ENCODE measurements at regions not wholly inside any gene's neighbourhood (a gene's known extent, or its start where the extent isn't known, plus 50 kb on each side); places are given as distances from the start of the nearest gene placed in this dataset.

GRCh38 chr11:45362636-45363035, 76.5 kb upstream of the SYT13 start:
- TF ChIP-seq FOS (IDR thresholded peaks at IDR 0.05; ENCODE audit: borderline replicate concordance, insufficient read depth, low read length) (no peak), EZH2 (IDR thresholded peaks at IDR 0.05; ENCODE audit: borderline replicate concordance, low read depth, low read length, severe bottlenecking) (no peak), GATA2 (IDR thresholded peaks at IDR 0.05; ENCODE audit: insufficient read depth, insufficient read length, low read depth, low read length) (no peak)
- TF ChIP-seq, protein P1, sequence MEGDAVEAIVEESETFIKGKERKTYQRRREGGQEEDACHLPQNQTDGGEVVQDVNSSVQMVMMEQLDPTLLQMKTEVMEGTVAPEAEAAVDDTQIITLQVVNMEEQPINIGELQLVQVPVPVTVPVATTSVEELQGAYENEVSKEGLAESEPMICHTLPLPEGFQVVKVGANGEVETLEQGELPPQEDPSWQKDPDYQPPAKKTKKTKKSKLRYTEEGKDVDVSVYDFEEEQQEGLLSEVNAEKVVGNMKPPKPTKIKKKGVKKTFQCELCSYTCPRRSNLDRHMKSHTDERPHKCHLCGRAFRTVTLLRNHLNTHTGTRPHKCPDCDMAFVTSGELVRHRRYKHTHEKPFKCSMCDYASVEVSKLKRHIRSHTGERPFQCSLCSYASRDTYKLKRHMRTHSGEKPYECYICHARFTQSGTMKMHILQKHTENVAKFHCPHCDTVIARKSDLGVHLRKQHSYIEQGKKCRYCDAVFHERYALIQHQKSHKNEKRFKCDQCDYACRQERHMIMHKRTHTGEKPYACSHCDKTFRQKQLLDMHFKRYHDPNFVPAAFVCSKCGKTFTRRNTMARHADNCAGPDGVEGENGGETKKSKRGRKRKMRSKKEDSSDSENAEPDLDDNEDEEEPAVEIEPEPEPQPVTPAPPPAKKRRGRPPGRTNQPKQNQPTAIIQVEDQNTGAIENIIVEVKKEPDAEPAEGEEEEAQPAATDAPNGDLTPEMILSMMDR (IDR thresholded peaks at IDR 0.05; ENCODE audit: extremely low read depth in 1 of 2, insufficient read depth in 1 of 2, low read depth in 1 of 2, low read length in 2 of 2), result no peak
- TF ChIP-seq, protein P2, sequence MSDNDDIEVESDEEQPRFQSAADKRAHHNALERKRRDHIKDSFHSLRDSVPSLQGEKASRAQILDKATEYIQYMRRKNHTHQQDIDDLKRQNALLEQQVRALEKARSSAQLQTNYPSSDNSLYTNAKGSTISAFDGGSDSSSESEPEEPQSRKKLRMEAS (IDR thresholded peaks at IDR 0.05; ENCODE audit: insufficient read depth, insufficient read length), result no peak
- Histone ChIP-seq H3K27ac (ENCODE audit: insufficient read depth, low read depth, low read length) (no peak overlapping the region), H3K9me3 (replicated peaks; ENCODE audit: control insufficient read depth, insufficient read depth, low read length) (no peaks in the 10 kb centered on the region), H3K9ac (replicated peaks; ENCODE audit: extremely low read depth, insufficient read depth, low read length) (no peak overlapping the region), H3K4me3 (replicated peaks in 1 of 3; ENCODE audit: insufficient read depth in 1 of 3, low read depth in 1 of 3, low read length in 3 of 3) (no peak overlapping the region), H3K9me1 (replicated peaks; ENCODE audit: control insufficient read depth, extremely low read depth, insufficient read depth, low read length) (no peaks in the 10 kb centered on the region), H3K4me2 (ENCODE audit: insufficient read depth, low read length) (no peak overlapping the region), H3K4me1 (ENCODE audit: control insufficient read depth, extremely low read depth, insufficient read depth, low read length) (no peaks in the 10 kb centered on the region), H3K27me3 (ENCODE audit: control insufficient read depth in 2 of 2, insufficient read depth in 2 of 2, low read length in 2 of 2) (peaks cover 19 to 28% of the 10 kb centered on the region in 2 experiments), H4K20me1 (replicated peaks; ENCODE audit: control insufficient read depth, extremely low read depth, insufficient read depth, low read length) (no peaks in the 10 kb centered on the region), H2AFZ (ENCODE audit: low read depth, low read length) (no peak overlapping the region), H3K36me3 (ENCODE audit: control insufficient read depth in 2 of 2, extremely low read depth in 1 of 2, insufficient read depth in 2 of 2, low read length in 2 of 2) (no peaks in the 10 kb centered on the region), H3K79me2 (ENCODE audit: control insufficient read depth, insufficient read depth, low read length) (no peaks in the 10 kb centered on the region)
- BruUV-seq (replicated peaks), result no TSS peak
- dilution Hi-C loops (cut with MboI; ENCODE audit: extremely low pct_ligation_motif_present, low sequenced_read_pairs), result no loop called here
- DNase-seq (ENCODE audit: low read depth, low spot score) (no peak), FAIRE-seq (no peak)
- CTCF ChIA-PET, result interaction anchor here (0.8 to 3.5 kb wide), 2 partner anchors 9 to 409 kb away, joined by 3 to 19 read pairs; no protein-coding TSS in a partner anchor
- intact Hi-C loops (cut with micrococcal nuclease), result no loop called here
- POLR2A ChIA-PET, result no interaction called here

DNA sequence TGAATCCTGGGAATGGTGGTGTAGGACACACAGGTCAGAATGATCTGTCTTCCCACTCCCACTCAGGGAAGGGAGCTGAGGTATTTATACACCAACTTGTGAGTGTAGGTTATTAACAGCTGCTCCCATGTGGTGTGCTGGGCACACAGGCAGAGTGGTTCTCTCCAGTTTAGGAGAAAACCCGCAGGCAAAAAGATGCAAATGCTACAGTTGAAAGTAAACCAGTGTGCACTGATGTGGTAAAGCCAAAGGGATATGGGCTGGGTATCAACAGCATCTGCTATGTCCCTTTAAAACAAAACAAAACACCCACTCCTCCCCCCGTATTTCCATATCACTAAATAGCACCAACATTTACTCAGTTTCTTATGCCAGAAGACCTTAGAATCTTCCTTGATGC, 75.4 kb upstream of the SYT13 start:
- intact Hi-C loops (cut with micrococcal nuclease), result no loop called here
- BruUV-seq (replicated peaks), result no TSS peak
- ChIA-PET CTCF (interaction anchor here (3.5 kb wide), 1 partner anchor 10 kb away, joined by 19 read pairs; no protein-coding TSS in a partner anchor), POLR2A (no interaction called here)
- FAIRE-seq (no peak), DNase-seq (ENCODE audit: low read depth, low spot score) (no peak)
- dilution Hi-C loops (cut with MboI; ENCODE audit: extremely low pct_ligation_motif_present, low sequenced_read_pairs), result no loop called here
- Histone ChIP-seq H3K9me1 (replicated peaks; ENCODE audit: control insufficient read depth, extremely low read depth, insufficient read depth, low read length) (no peaks in the 10 kb centered on the region), H2AFZ (ENCODE audit: low read depth, low read length) (no peak overlapping the region), H3K4me1 (ENCODE audit: control insufficient read depth, extremely low read depth, insufficient read depth, low read length) (no peaks in the 10 kb centered on the region), H3K9me3 (replicated peaks; ENCODE audit: control insufficient read depth, insufficient read depth, low read length) (no peaks in the 10 kb centered on the region), H3K27me3 (ENCODE audit: control insufficient read depth in 2 of 2, insufficient read depth in 2 of 2, low read length in 2 of 2) (peaks cover 19 to 31% of the 10 kb centered on the region in 2 experiments), H3K27ac (ENCODE audit: insufficient read depth, low read depth, low read length) (no peak overlapping the region), H3K4me2 (ENCODE audit: insufficient read depth, low read length) (no peak overlapping the region), H3K4me3 (replicated peaks in 1 of 3; ENCODE audit: insufficient read depth in 1 of 3, low read depth in 1 of 3, low read length in 3 of 3) (no peak overlapping the region), H4K20me1 (replicated peaks; ENCODE audit: control insufficient read depth, extremely low read depth, insufficient read depth, low read length) (no peaks in the 10 kb centered on the region), H3K36me3 (ENCODE audit: control insufficient read depth in 2 of 2, extremely low read depth in 1 of 2, insufficient read depth in 2 of 2, low read length in 2 of 2) (no peaks in the 10 kb centered on the region), H3K9ac (replicated peaks; ENCODE audit: extremely low read depth, insufficient read depth, low read length) (no peak overlapping the region), H3K79me2 (ENCODE audit: control insufficient read depth, insufficient read depth, low read length) (no peaks in the 10 kb centered on the region)
- TF ChIP-seq EZH2 (IDR thresholded peaks at IDR 0.05; ENCODE audit: borderline replicate concordance, low read depth, low read length, severe bottlenecking) (no peak), GATA2 (IDR thresholded peaks at IDR 0.05; ENCODE audit: insufficient read depth, insufficient read length, low read depth, low read length) (no peak)
- TF ChIP-seq, protein P2 (IDR thresholded peaks at IDR 0.05; ENCODE audit: insufficient read depth, insufficient read length), result no peak

Measured in endothelial cell of umbilical vein (primary cell).